GM12878 (cell line): ENCODE measurements at regions not wholly inside any gene's neighbourhood (a gene's known extent, or its start where the extent isn't known, plus 50 kb on each side); places are given as distances from the start of the nearest gene placed in this dataset.

Experiments used
- ATAC-seq: fragments of 200-7000 bp; cut with Tn5 transposase; 3 replicates; pipeline ENCODE4 v1.9.1; 2020; ENCODE audit warnings: mild to moderate bottlenecking, moderate library complexity
- BruUV-seq: library from RNA; stranded (reverse); fragments of 400-500 nt; replicated peaks from 2 replicates; lab custom pipeline; 2021; lab: Mats Ljungman, UMichigan
- CTCF ChIA-PET: fragments of 300-600 bp; sonication (Branson Sonifier 250); formaldehyde crosslinking; extraction: SDS; loops from one replicate; lab custom pipeline; 2021; ENCODE audit warnings: inconsistent platforms; lab: Yijun Ruan, JAX
- POLR2A ChIA-PET: fragments of 350-600 bp; formaldehyde crosslinking; extraction: SDS; loops from one replicate; lab custom pipeline; 2021; ENCODE audit warnings: inconsistent platforms; lab: Charles Lee
- RAD21 ChIA-PET: fragments of 300-600 bp; sonication (Branson Sonifier 250); formaldehyde crosslinking; loops from one replicate; lab custom pipeline; 2023; ENCODE audit warnings: antibody characterized with exemption; ENCODE audit not compliant: unreplicated experiment; lab: Charles Lee
- SMC1A ChIA-PET: fragments of 300-600 bp; sonication (Branson Sonifier 250); formaldehyde crosslinking; loops from one replicate; lab custom pipeline; 2023; ENCODE audit not compliant: unreplicated experiment, uncharacterized antibody; lab: Charles Lee
- DNase-seq: peaks from one replicate; pipeline ENCODE4 v3.0.0-alpha.2; 2011; ENCODE audit warnings: low read depth, low spot score
- FAIRE-seq: peaks from 3 replicates; lab custom pipeline; 2011; peaks lifted over from hg19 to GRCh38; lab: Jason Lieb, UNC
- H2AFZ ChIP-seq: 2 replicates; pipeline ENCODE4 v1.6.0; 2011; ENCODE audit warnings: low read depth, low read length, control low read depth; ENCODE audit not compliant: control insufficient read depth
- H3K27ac ChIP-seq: 2 replicates; pipeline ENCODE4 v1.5.1; 2011; ENCODE audit warnings: control low read depth; ENCODE audit not compliant: control insufficient read depth, insufficient read depth
- H3K27me3 ChIP-seq, 2 experiments: replicated peaks in 1 of 2; 2 replicates each; pipeline versions ENCODE4 v1.6.0 to v1.6.1; 2011; ENCODE audit warnings: low read length in 1 of 2; ENCODE audit not compliant: control insufficient read depth in 2 of 2, insufficient read depth in 2 of 2
- H3K36me3 ChIP-seq, 2 experiments: 2 replicates each; pipeline ENCODE4 v1.5.1; 2011; ENCODE audit warnings: low read length in 1 of 2; ENCODE audit not compliant: control insufficient read depth in 2 of 2, insufficient read depth in 2 of 2
- H3K4me1 ChIP-seq: 2 replicates; pipeline ENCODE4 v1.6.1; 2011; ENCODE audit warnings: mild to moderate bottlenecking, low read length, moderate library complexity, mixed read lengths; ENCODE audit not compliant: control insufficient read depth, insufficient read depth
- H3K4me2 ChIP-seq: 2 replicates; pipeline ENCODE4 v1.6.0; 2011; ENCODE audit warnings: control low read depth; ENCODE audit not compliant: control insufficient read depth, insufficient read depth
- H3K4me3 ChIP-seq: fragments of 200-600 bp; sonication (generic); 2 replicates; pipeline ENCODE4 v1.5.1; 2016
- H3K79me2 ChIP-seq: 2 replicates; pipeline ENCODE4 v1.6.0; 2011; ENCODE audit warnings: low read length; ENCODE audit not compliant: control insufficient read depth, insufficient read depth
- H3K9ac ChIP-seq: 2 replicates; pipeline ENCODE4 v1.8.0; 2011; ENCODE audit warnings: low read length, control low read depth, mixed read lengths; ENCODE audit not compliant: control insufficient read depth, insufficient read depth
- H3K9me3 ChIP-seq: replicated peaks from 3 replicates; pipeline ENCODE4 v1.5.1; 2011; ENCODE audit warnings: mild to moderate bottlenecking, low read length; ENCODE audit not compliant: control insufficient read depth, insufficient read depth
- H4K20me1 ChIP-seq: 2 replicates; pipeline ENCODE4 v1.6.0; 2011; ENCODE audit not compliant: control insufficient read depth, insufficient read depth
- ATF7 ChIP-seq: fragments of 450-650 bp; IDR thresholded peaks from 2 replicates; pipeline ENCODE4 v1.6.1; 2016; ENCODE audit warnings: low read depth, mild to moderate bottlenecking
- BACH1 ChIP-seq: fragments of 450-650 bp; IDR thresholded peaks from 2 replicates; pipeline ENCODE4 v1.6.1; 2017; ENCODE audit warnings: mild to moderate bottlenecking, borderline replicate concordance
- EZH2 ChIP-seq: IDR thresholded peaks from 2 replicates; pipeline ENCODE4 v1.6.1; 2012; ENCODE audit warnings: low read depth, mild to moderate bottlenecking, control low read depth, inconsistent platforms, low read length, borderline replicate concordance; ENCODE audit not compliant: control insufficient read depth
- GATAD2B ChIP-seq: fragments of 450-650 bp; conservative IDR thresholded peaks from 2 replicates; pipeline ENCODE4 v1.6.1; 2017; ENCODE audit warnings: low read depth, mild to moderate bottlenecking, moderate library complexity
- HDAC2 ChIP-seq: fragments of 200-600 bp; sonication (generic); IDR thresholded peaks from 2 replicates; pipeline ENCODE4 v1.6.1; 2017
- KDM1A ChIP-seq: fragments of 200-600 bp; sonication (generic); IDR thresholded peaks from 2 replicates; pipeline ENCODE4 v1.6.1; 2016; ENCODE audit warnings: borderline replicate concordance
- MEF2B ChIP-seq: fragments of 450-650 bp; IDR thresholded peaks from 2 replicates; pipeline ENCODE4 v1.6.1; 2018; ENCODE audit warnings: mild to moderate bottlenecking, moderate library complexity; ENCODE audit not compliant: partially characterized antibody, poor library complexity, severe bottlenecking
- SP1 ChIP-seq: IDR thresholded peaks from one replicate; pipeline ENCODE4 v1.6.1; 2011; ENCODE audit warnings: low read depth, low read length
- YY1 ChIP-seq: IDR thresholded peaks from 2 replicates; pipeline ENCODE4 v1.6.1; 2011; ENCODE audit warnings: low read depth, mild to moderate bottlenecking, low read length
- ZNF24 ChIP-seq: fragments of 450-650 bp; IDR thresholded peaks from 2 replicates; pipeline ENCODE4 v1.6.1; 2017; ENCODE audit warnings: antibody characterized with exemption, mild to moderate bottlenecking
- ZNF622 ChIP-seq: fragments of 450-650 bp; IDR thresholded peaks from 2 replicates; pipeline ENCODE4 v1.6.1; 2017; ENCODE audit warnings: mild to moderate bottlenecking, inconsistent platforms
- ZSCAN29 ChIP-seq: fragments of 450-650 bp; IDR thresholded peaks from 2 replicates; pipeline ENCODE4 v1.6.1; 2017; ENCODE audit warnings: mild to moderate bottlenecking, moderate library complexity
- ZZZ3 ChIP-seq: IDR thresholded peaks from 2 replicates; pipeline ENCODE4 v1.6.1; 2011; ENCODE audit warnings: low read depth; ENCODE audit not compliant: control insufficient read depth, insufficient read length
- WGBS: methylation state at CpG from one replicate; pipeline ENCODE4 v1.1.6; 2016; ENCODE audit warnings: low lambda C conversion rate; ENCODE audit not compliant: insufficient replicate concordance, insufficient coverage; ENCODE audit errors: missing lambda C conversion rate; 5-methylcytosine and 5-hydroxymethylcytosine counted together
- in situ Hi-C: fragments of 300-500 bp; cut with MboI; formaldehyde crosslinking; loops from 9 replicates; pipeline ENCODE4 v1.14.3; 2018; ENCODE audit warnings: mixed read lengths
- intact Hi-C: fragments of 100-400 bp; cut with micrococcal nuclease; formaldehyde crosslinking; loops from one replicate; pipeline ENCODE4 v1.14.2; 2022; ENCODE audit not compliant: unreplicated experiment
- TF ChIP-seq, protein P1 (sequence below): fragments of 450-650 bp; IDR thresholded peaks from 2 replicates; pipeline ENCODE4 v1.6.1; 2018; ENCODE audit warnings: mild to moderate bottlenecking, low read depth, moderate library complexity; ENCODE audit not compliant: partially characterized antibody
- TF ChIP-seq, protein P2 (sequence below): IDR thresholded peaks from 2 replicates; pipeline ENCODE4 v1.6.1; 2012; ENCODE audit warnings: low read length, inconsistent platforms
- TF ChIP-seq, protein P3 (sequence below): IDR thresholded peaks from 2 replicates; pipeline ENCODE4 v1.6.1; 2011; ENCODE audit warnings: low read depth, mild to moderate bottlenecking, low read length, moderate library complexity, borderline replicate concordance; ENCODE audit errors: extremely low read depth

DNA sequence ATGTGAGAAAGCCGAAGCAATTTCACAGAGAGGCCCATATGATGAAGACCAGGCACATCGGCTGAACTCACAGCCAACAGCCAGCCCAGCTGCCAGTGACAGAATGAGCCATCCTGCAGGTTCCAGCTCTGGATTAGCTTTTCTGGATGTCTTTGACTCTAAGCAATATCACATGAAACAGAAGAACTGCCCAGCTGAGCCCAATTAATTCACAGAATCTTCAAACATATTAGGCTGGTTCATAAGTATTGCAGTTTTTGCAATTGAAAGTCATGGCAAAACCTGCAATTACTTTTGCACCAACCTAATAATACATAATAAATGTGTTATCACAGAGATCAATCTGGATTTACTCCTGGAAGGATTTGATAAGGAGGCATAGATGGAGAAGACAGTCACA is 299.9 kb downstream of the RAB28 start:
- ChIA-PET CTCF (no interaction called here), RAD21 (no interaction called here), POLR2A (no interaction called here), SMC1A (no interaction called here)
- Histone ChIP-seq H3K4me3 (no peak overlapping the region), H3K4me1 (no peaks in the 10 kb centered on the region), H3K27ac (no peak overlapping the region), H3K27me3 (no peaks in the 10 kb centered on the region), H3K4me2 (no peak overlapping the region), H3K9ac (no peak overlapping the region), H3K9me3 (no peaks in the 10 kb centered on the region), H3K79me2 (no peaks in the 10 kb centered on the region), H4K20me1 (no peaks in the 10 kb centered on the region), H3K36me3 (no peaks in the 10 kb centered on the region), H2AFZ (no peak overlapping the region)
- no TSS peak for BruUV-seq
- TF ChIP-seq, protein P1, sequence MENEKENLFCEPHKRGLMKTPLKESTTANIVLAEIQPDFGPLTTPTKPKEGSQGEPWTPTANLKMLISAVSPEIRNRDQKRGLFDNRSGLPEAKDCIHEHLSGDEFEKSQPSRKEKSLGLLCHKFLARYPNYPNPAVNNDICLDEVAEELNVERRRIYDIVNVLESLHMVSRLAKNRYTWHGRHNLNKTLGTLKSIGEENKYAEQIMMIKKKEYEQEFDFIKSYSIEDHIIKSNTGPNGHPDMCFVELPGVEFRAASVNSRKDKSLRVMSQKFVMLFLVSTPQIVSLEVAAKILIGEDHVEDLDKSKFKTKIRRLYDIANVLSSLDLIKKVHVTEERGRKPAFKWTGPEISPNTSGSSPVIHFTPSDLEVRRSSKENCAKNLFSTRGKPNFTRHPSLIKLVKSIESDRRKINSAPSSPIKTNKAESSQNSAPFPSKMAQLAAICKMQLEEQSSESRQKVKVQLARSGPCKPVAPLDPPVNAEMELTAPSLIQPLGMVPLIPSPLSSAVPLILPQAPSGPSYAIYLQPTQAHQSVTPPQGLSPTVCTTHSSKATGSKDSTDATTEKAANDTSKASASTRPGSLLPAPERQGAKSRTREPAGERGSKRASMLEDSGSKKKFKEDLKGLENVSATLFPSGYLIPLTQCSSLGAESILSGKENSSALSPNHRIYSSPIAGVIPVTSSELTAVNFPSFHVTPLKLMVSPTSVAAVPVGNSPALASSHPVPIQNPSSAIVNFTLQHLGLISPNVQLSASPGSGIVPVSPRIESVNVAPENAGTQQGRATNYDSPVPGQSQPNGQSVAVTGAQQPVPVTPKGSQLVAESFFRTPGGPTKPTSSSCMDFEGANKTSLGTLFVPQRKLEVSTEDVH: no peak
- TF ChIP-seq SP1 (no peak), YY1 (no peak), EZH2 (no peak), ZNF24 (no peak), ZZZ3 (no peak), ZNF622 (no peak), MEF2B (no peak), HDAC2 (no peak), ZSCAN29 (no peak), BACH1 (no peak), GATAD2B (no peak), ATF7 (no peak), KDM1A (no peak)
- TF ChIP-seq, protein P2, sequence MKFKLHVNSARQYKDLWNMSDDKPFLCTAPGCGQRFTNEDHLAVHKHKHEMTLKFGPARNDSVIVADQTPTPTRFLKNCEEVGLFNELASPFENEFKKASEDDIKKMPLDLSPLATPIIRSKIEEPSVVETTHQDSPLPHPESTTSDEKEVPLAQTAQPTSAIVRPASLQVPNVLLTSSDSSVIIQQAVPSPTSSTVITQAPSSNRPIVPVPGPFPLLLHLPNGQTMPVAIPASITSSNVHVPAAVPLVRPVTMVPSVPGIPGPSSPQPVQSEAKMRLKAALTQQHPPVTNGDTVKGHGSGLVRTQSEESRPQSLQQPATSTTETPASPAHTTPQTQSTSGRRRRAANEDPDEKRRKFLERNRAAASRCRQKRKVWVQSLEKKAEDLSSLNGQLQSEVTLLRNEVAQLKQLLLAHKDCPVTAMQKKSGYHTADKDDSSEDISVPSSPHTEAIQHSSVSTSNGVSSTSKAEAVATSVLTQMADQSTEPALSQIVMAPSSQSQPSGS: no peak
- TF ChIP-seq, protein P3, sequence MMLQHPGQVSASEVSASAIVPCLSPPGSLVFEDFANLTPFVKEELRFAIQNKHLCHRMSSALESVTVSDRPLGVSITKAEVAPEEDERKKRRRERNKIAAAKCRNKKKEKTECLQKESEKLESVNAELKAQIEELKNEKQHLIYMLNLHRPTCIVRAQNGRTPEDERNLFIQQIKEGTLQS: no peak
- ATAC-seq (no peak), DNase-seq (no peak), FAIRE-seq (no peak)
- 50% methylated on average over 2 of the region's 2 CpGs for WGBS
- intact Hi-C loops: no loop called here
- in situ Hi-C loops: no loop called here
